ENCODE measurements at regions not wholly inside any gene's neighbourhood (a gene's known extent, or its start where the extent isn't known, plus 50 kb on each side); places are given as distances from the start of the nearest gene placed in this dataset.
A peak's percentile ranks its signal among the peaks of the same experiment; 100 is the strongest.

DNA sequence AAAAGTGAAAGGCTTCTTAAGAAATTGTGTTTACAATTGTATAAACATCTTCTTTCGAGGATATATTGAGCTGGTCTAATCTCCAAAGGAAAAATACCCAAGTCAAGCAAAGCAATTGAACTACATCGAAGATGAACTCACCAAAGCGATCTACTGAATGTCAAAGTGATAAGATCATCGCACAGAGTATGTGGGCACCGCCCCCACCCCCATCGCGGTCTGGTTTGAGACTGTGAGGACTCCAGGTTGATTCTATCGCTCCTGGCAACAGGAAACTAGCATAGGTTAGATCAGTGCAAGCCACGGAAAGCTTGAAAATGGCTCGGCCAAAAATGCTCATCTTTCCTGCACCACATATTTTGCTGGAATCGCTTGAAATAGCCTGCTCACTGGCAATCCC lies 133.2 kb upstream of the RPS6KA2 start:
- Mint-ChIP-seq H3K4me3 (ENCODE audit: unreplicated experiment) (no peak overlapping the region), H3K4me1 (ENCODE audit: low read depth) (peaks cover 13% of the 10 kb centered on the region), H3K36me3 (ENCODE audit: low read depth) (no peaks in the 10 kb centered on the region), H3K9me3 (ENCODE audit: low read depth) (no peaks in the 10 kb centered on the region), H3K27ac (ENCODE audit: unreplicated experiment) (no peak overlapping the region), H3K27me3 (ENCODE audit: low read depth) (peaks cover 6% of the 10 kb centered on the region)
- TF ChIP-seq, protein P1, sequence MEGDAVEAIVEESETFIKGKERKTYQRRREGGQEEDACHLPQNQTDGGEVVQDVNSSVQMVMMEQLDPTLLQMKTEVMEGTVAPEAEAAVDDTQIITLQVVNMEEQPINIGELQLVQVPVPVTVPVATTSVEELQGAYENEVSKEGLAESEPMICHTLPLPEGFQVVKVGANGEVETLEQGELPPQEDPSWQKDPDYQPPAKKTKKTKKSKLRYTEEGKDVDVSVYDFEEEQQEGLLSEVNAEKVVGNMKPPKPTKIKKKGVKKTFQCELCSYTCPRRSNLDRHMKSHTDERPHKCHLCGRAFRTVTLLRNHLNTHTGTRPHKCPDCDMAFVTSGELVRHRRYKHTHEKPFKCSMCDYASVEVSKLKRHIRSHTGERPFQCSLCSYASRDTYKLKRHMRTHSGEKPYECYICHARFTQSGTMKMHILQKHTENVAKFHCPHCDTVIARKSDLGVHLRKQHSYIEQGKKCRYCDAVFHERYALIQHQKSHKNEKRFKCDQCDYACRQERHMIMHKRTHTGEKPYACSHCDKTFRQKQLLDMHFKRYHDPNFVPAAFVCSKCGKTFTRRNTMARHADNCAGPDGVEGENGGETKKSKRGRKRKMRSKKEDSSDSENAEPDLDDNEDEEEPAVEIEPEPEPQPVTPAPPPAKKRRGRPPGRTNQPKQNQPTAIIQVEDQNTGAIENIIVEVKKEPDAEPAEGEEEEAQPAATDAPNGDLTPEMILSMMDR (IDR thresholded peaks at IDR 0.05), result no peak
- peak; percentile 2 for DNase-seq (ENCODE audit: low spot score)

DNA sequence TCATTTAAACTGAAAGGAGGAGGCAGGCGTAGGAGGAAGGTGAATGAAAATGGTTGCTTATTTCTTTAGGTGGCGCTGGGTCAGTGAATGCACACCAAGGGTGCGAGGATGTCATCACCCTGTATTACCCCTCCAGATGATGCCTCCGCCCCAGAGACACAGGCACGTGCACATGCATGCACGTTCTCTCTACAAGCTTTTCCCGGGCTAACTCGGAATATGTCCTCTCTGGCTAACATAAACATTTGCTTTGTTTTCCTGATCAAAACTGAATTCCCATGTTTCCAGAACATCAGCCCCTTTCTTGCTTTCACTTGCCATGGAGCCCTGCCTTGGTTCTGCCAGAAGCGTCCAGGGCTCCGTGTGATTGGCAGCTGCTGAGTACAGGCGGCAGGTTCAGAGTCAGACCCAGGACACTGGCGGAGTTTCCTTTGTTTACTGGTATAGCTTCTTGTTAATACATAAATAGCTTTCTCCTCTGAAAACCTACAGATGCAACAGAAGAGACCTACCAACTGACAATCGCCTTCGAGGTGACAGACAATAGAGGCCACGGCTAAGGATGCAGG lies 131.2 kb upstream of the RPS6KA2 start:
- H3K36me3 Mint-ChIP-seq (ENCODE audit: low read depth), result no peaks in the 10 kb centered on the region
- peak; percentile 33 for DNase-seq (ENCODE audit: low spot score)
- no peak overlapping the region for H3K27ac Mint-ChIP-seq (ENCODE audit: unreplicated experiment)
- H3K27me3 Mint-ChIP-seq (ENCODE audit: low read depth), result peaks cover 4% of the 10 kb centered on the region
- no peaks in the 10 kb centered on the region for H3K9me3 Mint-ChIP-seq (ENCODE audit: low read depth)
- H3K4me3 Mint-ChIP-seq (ENCODE audit: unreplicated experiment), result peak overlapping the region; percentile 59
- TF ChIP-seq, protein P1 (IDR thresholded peaks at IDR 0.05), result no peak
- peaks cover 13% of the 10 kb centered on the region for H3K4me1 Mint-ChIP-seq (ENCODE audit: low read depth)

DNA sequence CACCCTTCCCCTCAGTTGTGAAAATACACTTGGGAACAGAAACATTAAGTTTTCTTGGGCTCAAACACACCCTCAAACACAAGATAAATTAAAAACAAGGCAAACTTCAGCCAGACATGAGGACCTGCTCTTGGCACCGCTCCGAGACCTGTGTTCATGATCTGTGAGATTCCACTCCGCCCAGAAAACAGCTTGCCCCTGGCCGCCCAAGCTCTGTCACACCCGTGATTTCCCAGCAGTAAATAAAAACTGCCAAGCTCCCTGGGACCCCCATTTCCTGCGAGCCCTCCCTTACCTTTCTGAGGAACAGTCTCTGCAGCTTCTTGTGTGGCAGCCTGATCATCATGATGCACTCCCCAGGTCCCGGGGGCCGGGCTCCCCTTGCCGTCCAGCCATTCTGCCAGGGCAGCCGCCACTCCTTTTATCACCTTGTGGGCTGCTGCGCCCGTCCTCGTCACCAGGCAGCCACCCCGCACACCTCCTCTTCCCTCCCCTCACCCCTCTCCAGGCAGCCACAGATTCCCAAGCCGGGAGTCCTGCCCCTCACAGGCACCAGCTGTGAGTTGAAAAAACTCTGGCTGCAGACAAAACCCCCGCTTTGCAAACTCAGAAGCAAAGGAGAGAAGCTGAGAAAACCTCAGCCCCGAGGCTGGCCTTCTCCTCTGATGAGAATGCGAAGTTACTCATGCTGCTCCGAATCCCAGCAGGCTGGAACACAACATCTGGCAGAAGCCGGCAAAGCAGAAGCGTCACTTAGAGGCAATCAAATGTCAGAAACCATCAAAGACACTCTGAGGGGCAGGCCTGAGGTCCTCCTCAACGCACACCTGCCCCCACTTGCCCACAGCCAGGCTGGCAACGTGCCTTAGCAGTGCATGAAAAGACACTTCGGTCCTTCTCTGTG lies 130.4 kb upstream of the RPS6KA2 start:
- Mint-ChIP-seq H3K27me3 (ENCODE audit: low read depth) (peaks cover 4% of the 10 kb centered on the region), H3K4me3 (ENCODE audit: unreplicated experiment) (peak overlapping the region; percentile 59), H3K27ac (ENCODE audit: unreplicated experiment) (peak overlapping the region; percentile 4), H3K9me3 (ENCODE audit: low read depth) (no peaks in the 10 kb centered on the region), H3K4me1 (ENCODE audit: low read depth) (peaks cover 18% of the 10 kb centered on the region), H3K36me3 (ENCODE audit: low read depth) (no peaks in the 10 kb centered on the region)
- no peak for DNase-seq (ENCODE audit: low spot score)
- TF ChIP-seq, protein P1 (IDR thresholded peaks at IDR 0.05), result no peak

- no peak overlapping the region for H3K4me3 Mint-ChIP-seq (ENCODE audit: unreplicated experiment)
- TF ChIP-seq, protein P1 (IDR thresholded peaks at IDR 0.05), result no peak
Measured at GRCh38 chr6:166754218-166755030, 127.4 kb upstream of the RPS6KA2 start.

More at GRCh38 chr6:166754218-166755030, 127.4 kb upstream of the RPS6KA2 start:
- Mint-ChIP-seq H3K36me3 (ENCODE audit: low read depth) (no peaks in the 10 kb centered on the region), H3K27ac (ENCODE audit: unreplicated experiment) (no peak overlapping the region), H3K9me3 (ENCODE audit: low read depth) (no peaks in the 10 kb centered on the region), H3K4me1 (ENCODE audit: low read depth) (peaks cover 25% of the 10 kb centered on the region), H3K27me3 (ENCODE audit: low read depth) (peaks cover 4% of the 10 kb centered on the region)
- DNase-seq (ENCODE audit: low spot score), result no peak
